Neural cell (in vitro differentiated cells): ENCODE measurements at regions not wholly inside any gene's neighbourhood (a gene's known extent, or its start where the extent isn't known, plus 50 kb on each side); places are given as distances from the start of the nearest gene placed in this dataset.
A peak's percentile ranks its signal among the peaks of the same experiment; 100 is the strongest.
"Not testable (repeated sequence)": the region's sequence is repeated elsewhere in the genome, so short reads cannot be mapped to it uniquely, and the experiment has no call there.

Experiments used
- H2AFZ ChIP-seq: fragments of 200-600, 300-800 bp; sonication (generic), shearing (Covaris generic); 2 replicates; pipeline ENCODE4 v1.6.0; 2014; ENCODE audit warnings: low read depth, mild to moderate bottlenecking, antibody characterized with exemption, low read length, moderate library complexity
- H3F3A ChIP-seq: fragments of 200-600 bp; shearing (Covaris generic); 2 replicates; pipeline ENCODE4 v1.6.1; 2016; ENCODE audit warnings: mild to moderate bottlenecking, moderate library complexity, mixed read lengths, antibody characterized with exemption, low read length; ENCODE audit not compliant: insufficient read depth, poor library complexity, severe bottlenecking
- H3K27ac ChIP-seq: fragments of 200-600, 300-800 bp; sonication (generic), shearing (Covaris generic); 2 replicates; pipeline ENCODE4 v1.5.1; 2014; ENCODE audit warnings: mild to moderate bottlenecking, low read length, moderate library complexity
- H3K27me3 ChIP-seq: fragments of 300-800, 200-600 bp; sonication (generic), shearing (Covaris generic); 2 replicates; pipeline ENCODE4 v1.6.0; 2014; ENCODE audit warnings: mild to moderate bottlenecking, low read depth, low read length, moderate library complexity; ENCODE audit not compliant: insufficient read depth
- H3K36me3 ChIP-seq: fragments of 300-800, 200-600 bp; sonication (generic), shearing (Covaris generic); 2 replicates; pipeline ENCODE4 v1.5.1; 2014; ENCODE audit warnings: mild to moderate bottlenecking, antibody characterized with exemption, low read length, moderate library complexity; ENCODE audit not compliant: insufficient read depth
- H3K4me2 ChIP-seq: fragments of 300-800, 200-600 bp; sonication (generic), shearing (Covaris generic); 2 replicates; pipeline ENCODE4 v1.6.0; 2014; ENCODE audit warnings: mild to moderate bottlenecking, low read length
- H3K4me3 ChIP-seq: fragments of 300-800, 200-600 bp; sonication (generic), shearing (Covaris generic); 2 replicates; pipeline ENCODE4 v1.5.1; 2014; ENCODE audit warnings: mild to moderate bottlenecking, low read length, moderate library complexity
- H3K79me2 ChIP-seq: fragments of 200-600 bp; shearing (Covaris generic); replicated peaks from 2 replicates; pipeline ENCODE4 v1.6.0; 2014; ENCODE audit warnings: mild to moderate bottlenecking, low read length, moderate library complexity; ENCODE audit not compliant: insufficient read depth
- H3K9ac ChIP-seq: fragments of 300-800, 200-600 bp; sonication (generic), shearing (Covaris generic); 2 replicates; pipeline ENCODE4 v1.6.1; 2016; ENCODE audit warnings: mild to moderate bottlenecking, low read length, mixed read lengths
- H3K9me2 ChIP-seq: fragments of 200-600 bp; shearing (Covaris generic); 2 replicates; pipeline ENCODE4 v1.6.1; 2016; ENCODE audit warnings: mild to moderate bottlenecking, low read length, mixed read lengths; ENCODE audit not compliant: insufficient read depth
- H3K9me3 ChIP-seq: fragments of 200-600, 300-800 bp; sonication (generic), shearing (Covaris generic); 2 replicates; pipeline ENCODE4 v1.6.1; 2016; ENCODE audit warnings: mild to moderate bottlenecking, mixed run types, low read length, moderate library complexity, mixed read lengths
- H4K20me1 ChIP-seq: fragments of 200-600 bp; shearing (Covaris generic); 2 replicates; pipeline ENCODE4 v1.6.1; 2016; ENCODE audit warnings: mild to moderate bottlenecking, mixed run types; ENCODE audit not compliant: insufficient read depth
- CTCF ChIP-seq: fragments of 450-650 bp; IDR thresholded peaks from 2 replicates; pipeline ENCODE4 v1.5.1; 2014; ENCODE audit warnings: antibody characterized with exemption, mild to moderate bottlenecking, moderate library complexity; ENCODE audit not compliant: poor library complexity, severe bottlenecking
- EP300 ChIP-seq: fragments of 450-650 bp; conservative IDR thresholded peaks from 2 replicates; pipeline ENCODE4 v1.6.1; 2014; ENCODE audit warnings: antibody characterized with exemption, mild to moderate bottlenecking, moderate library complexity; ENCODE audit not compliant: poor library complexity, severe bottlenecking
- EZH2 ChIP-seq: fragments of 200-600, 300-800 bp; shearing (Covaris generic), sonication (generic); IDR thresholded peaks from 2 replicates; pipeline ENCODE4 v1.6.1; 2014; ENCODE audit warnings: antibody characterized with exemption, low read length, borderline replicate concordance, mild to moderate bottlenecking; ENCODE audit not compliant: insufficient read depth, poor library complexity, severe bottlenecking
- MXI1 ChIP-seq: fragments of 450-650 bp; conservative IDR thresholded peaks from 2 replicates; pipeline ENCODE4 v1.6.1; 2014; ENCODE audit warnings: antibody characterized with exemption, mild to moderate bottlenecking; ENCODE audit not compliant: poor library complexity, severe bottlenecking
- POLR2AphosphoS5 ChIP-seq: IDR thresholded peaks from 2 replicates; pipeline ENCODE4 v1.6.1; 2012
- RAD21 ChIP-seq: fragments of 450-650 bp; conservative IDR thresholded peaks from 2 replicates; pipeline ENCODE4 v1.6.1; 2014; ENCODE audit warnings: antibody characterized with exemption, mild to moderate bottlenecking, moderate library complexity
- REST ChIP-seq: IDR thresholded peaks from 2 replicates; pipeline ENCODE4 v1.6.1; 2012; ENCODE audit warnings: borderline replicate concordance
- SMC3 ChIP-seq: fragments of 450-650 bp; conservative IDR thresholded peaks from 2 replicates; pipeline ENCODE4 v1.6.1; 2014; ENCODE audit warnings: antibody characterized with exemption, mild to moderate bottlenecking, moderate library complexity; ENCODE audit not compliant: poor library complexity
- TAF1 ChIP-seq: IDR thresholded peaks from 2 replicates; pipeline ENCODE4 v1.6.1; 2012; ENCODE audit warnings: low read depth

- not testable (repeated sequence) for H2AFZ ChIP-seq, H3K79me2 ChIP-seq, H4K20me1 ChIP-seq, H3K27ac ChIP-seq, H3K9me3 ChIP-seq, H3K9me2 ChIP-seq, H3K4me2 ChIP-seq, H3K27me3 ChIP-seq, H3K36me3 ChIP-seq, H3K9ac ChIP-seq, H3K4me3 ChIP-seq, H3F3A ChIP-seq
Measured at GRCh38 chr1:242912855-242913254, 342.2 kb downstream of the CEP170 start.

GRCh38 chr1:242900558-242900957, 354.5 kb downstream of the CEP170 start:
- not testable (repeated sequence) for H3K27ac ChIP-seq, H3K27me3 ChIP-seq, H3K4me2 ChIP-seq, H2AFZ ChIP-seq, H3K4me3 ChIP-seq, H3K9me3 ChIP-seq, H3K36me3 ChIP-seq, H3K79me2 ChIP-seq, H4K20me1 ChIP-seq, H3K9me2 ChIP-seq, H3F3A ChIP-seq, H3K9ac ChIP-seq

GRCh38 chr1:242890192-242890741, 364.8 kb downstream of the CEP170 start:
- Histone ChIP-seq H3K9me3 (no peaks in the 10 kb centered on the region), H3K27me3 (no peaks in the 10 kb centered on the region), H3K36me3 (no peaks in the 10 kb centered on the region), H3F3A (no peaks in the 10 kb centered on the region), H3K27ac (no peak overlapping the region), H4K20me1 (no peaks in the 10 kb centered on the region), H2AFZ (no peak overlapping the region), H3K4me3 (peak overlapping the region; percentile 18), H3K4me2 (no peak overlapping the region), H3K79me2 (no peaks in the 10 kb centered on the region), H3K9ac (no peak overlapping the region), H3K9me2 (no peaks in the 10 kb centered on the region)
- TF ChIP-seq RAD21: no peak
- TF ChIP-seq SMC3: no peak
- TF ChIP-seq POLR2AphosphoS5: no peak
- no peak for TF ChIP-seq TAF1
- no peak for TF ChIP-seq EZH2

- Histone ChIP-seq H3K9me3 (no peaks in the 10 kb centered on the region), H3K27ac (no peak overlapping the region), H3K79me2 (no peaks in the 10 kb centered on the region), H3F3A (no peaks in the 10 kb centered on the region), H3K4me3 (no peak overlapping the region), H3K9me2 (no peaks in the 10 kb centered on the region), H4K20me1 (no peaks in the 10 kb centered on the region), H3K9ac (no peak overlapping the region), H3K27me3 (no peaks in the 10 kb centered on the region), H3K4me2 (no peak overlapping the region), H2AFZ (no peak overlapping the region), H3K36me3 (no peaks in the 10 kb centered on the region)
- no peak for TF ChIP-seq EZH2
- no peak for TF ChIP-seq POLR2AphosphoS5
- no peak for TF ChIP-seq EP300
- TF ChIP-seq SMC3: no peak
- no peak for TF ChIP-seq TAF1
- no peak for TF ChIP-seq MXI1
- no peak for TF ChIP-seq RAD21
- no peak for TF ChIP-seq REST
- TF ChIP-seq CTCF: no peak
Measured at GRCh38 chr1:242886137-242886536, 361.6 kb upstream of the PLD5 start.

- H2AFZ ChIP-seq, H3K79me2 ChIP-seq, H3K9me3 ChIP-seq, H4K20me1 ChIP-seq, H3F3A ChIP-seq, H3K27ac ChIP-seq, H3K4me3 ChIP-seq, H3K4me2 ChIP-seq, H3K36me3 ChIP-seq, H3K9me2 ChIP-seq, H3K27me3 ChIP-seq, H3K9ac ChIP-seq: not testable (repeated sequence)
Measured at GRCh38 chr1:242880022-242880421, 355.5 kb upstream of the PLD5 start.
